GM18519 (cell line): ENCODE measurements at regions not wholly inside any gene's neighbourhood (a gene's known extent, or its start where the extent isn't known, plus 50 kb on each side); places are given as distances from the start of the nearest gene placed in this dataset.

Experiments used
- ATAC-seq: cut with Tn5 transposase; IDR thresholded peaks from one replicate; pipeline ENCODE4 v1.9.1; 2021; ENCODE audit warnings: mild to moderate bottlenecking, moderate library complexity; ENCODE audit not compliant: unreplicated experiment, low FRiP score

GRCh38 chr5:155480731-155481131 is 467.2 kb downstream of the KIF4B start:
- no peak for ATAC-seq

GRCh38 chr5:155481182-155481581 is 467.6 kb downstream of the KIF4B start:
- ATAC-seq: no peak

DNA sequence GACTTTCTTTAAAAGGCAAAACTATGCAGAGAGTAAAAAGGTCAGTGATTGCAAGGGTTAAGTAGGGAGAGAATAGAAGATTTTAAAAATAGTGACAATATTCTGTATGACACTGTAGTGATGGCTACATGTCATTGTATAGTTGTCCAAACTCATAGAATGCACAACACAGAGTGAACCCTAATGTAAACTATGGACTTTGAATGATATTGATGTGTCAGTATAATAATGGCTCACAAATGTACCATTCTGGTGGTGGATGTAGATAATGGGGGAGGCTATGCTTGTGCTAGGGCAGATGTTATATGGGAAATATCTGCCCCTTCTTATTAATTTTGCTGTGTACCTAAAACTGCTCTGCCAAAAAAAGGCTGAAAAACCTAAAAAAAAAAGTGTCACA is 468.9 kb downstream of the KIF4B start:
- no peak for ATAC-seq

DNA sequence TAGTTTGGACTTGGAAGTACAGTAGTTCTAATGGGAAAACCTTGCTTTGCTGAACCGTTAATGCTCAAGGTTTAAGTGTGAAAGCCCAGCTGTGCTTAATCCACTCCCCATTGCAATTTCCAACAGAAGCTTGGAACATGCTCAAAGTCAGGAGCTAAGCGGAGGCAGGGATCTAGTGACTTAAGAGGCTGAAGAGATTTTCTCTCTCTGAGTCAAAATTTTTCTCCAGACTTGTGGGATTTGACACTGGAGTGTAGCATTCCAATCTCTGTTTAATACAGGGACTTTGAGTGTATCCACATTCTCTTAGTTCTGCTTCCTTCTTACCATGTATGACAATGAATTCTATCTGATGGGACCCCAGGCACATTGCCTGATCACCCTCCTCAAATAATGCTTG is 471.8 kb downstream of the KIF4B start:
- no peak for ATAC-seq

DNA sequence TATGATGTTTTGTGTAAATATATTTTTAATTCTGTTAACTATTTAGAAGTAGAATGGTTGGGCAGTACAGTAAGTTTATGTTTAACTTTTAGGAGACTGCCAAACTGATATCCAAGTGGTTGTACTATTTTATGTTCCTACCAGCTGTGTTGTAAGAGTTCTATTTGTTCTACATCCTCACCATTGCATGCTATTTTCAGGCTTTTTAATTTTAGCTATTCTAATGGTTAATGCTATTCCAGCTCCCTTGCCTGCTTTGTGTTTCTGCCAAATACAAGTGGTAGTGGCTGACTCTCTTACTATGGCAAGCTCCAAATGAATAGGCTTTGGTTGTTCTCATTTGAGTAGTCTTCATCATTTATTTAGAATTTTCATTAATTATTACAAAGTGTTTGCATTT is 476.4 kb downstream of the KIF4B start:
- ATAC-seq: no peak

DNA sequence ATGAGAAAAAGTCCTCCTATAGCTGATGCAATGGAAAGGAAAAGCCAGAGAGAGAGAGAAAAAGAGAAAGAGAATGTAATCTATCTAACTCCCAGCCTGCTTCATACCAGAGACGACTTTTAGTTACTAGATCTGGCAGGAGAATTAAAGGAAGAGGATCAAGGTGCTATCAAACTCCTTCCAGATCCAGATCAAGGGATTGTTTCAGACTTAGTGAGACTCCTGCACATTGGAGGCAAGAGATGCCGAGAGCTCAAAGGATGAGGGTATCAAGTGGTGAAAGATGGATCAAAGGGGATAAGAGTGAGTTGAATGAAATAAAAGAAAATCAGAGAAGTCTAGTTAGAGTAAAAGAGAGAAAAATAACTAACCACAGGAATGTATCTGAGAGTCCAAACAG is 478.6 kb downstream of the KIF4B start:
- ATAC-seq: no peak

DNA sequence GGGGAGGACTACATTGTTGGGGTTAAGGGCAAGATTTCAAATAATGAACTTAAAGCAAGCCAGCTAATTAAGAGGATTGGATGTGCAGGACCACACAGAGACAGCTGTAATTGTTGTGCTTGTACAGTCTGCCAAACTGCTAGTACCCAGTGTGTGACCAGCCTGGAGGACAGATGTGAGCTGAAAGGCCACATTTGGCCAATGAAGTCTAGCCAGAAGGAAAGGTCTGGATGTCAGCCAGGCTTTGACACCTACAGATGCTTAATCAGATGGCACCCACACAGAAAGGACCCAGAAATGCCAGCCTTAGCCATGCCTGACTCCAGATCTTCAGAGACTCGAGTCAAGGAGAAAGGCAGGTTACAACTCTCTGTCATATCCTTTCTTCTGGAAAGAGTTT is 491.1 kb downstream of the KIF4B start:
- ATAC-seq: no peak

GRCh38 chr5:155507363-155507762 is 493.8 kb downstream of the KIF4B start:
- ATAC-seq: no peak

DNA sequence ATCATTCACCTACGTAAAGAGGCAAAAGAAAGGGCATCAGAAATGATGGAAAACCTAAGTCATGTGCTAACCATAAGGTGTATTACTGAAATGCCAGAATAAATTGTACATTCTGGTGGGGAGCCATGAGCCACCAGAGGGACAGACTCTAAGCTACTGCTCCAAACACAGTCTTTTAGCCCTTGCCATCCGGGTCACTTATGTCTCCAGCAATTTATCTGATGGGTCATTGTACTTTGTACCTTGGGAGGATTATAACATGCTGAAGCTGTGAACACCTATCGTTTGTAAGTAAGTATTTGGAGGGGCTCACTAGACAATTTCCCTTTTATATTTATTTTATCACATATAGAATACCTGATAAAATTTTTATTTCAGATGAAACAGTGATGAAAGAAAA is 495.1 kb downstream of the KIF4B start:
- no peak for ATAC-seq

DNA sequence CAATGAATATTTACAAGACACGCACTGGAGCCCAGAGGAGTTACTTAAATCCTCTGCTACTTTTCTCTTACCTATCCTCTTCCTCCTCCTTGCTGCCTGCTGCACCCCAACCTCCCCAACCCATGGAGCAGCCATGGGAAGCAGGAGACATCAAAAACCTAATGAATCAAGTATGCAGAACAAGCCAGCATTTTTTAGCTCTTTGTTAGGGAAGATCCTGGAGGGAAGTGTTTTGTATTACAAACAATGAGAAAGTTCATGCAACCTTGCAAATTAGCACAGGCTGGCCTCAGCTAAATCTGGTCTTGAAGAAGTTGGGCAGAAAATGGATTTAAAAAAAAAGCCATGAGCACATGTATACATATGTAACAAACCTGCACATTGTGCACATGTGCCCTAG is 498.8 kb downstream of the KIF4B start:
- ATAC-seq: no peak

DNA sequence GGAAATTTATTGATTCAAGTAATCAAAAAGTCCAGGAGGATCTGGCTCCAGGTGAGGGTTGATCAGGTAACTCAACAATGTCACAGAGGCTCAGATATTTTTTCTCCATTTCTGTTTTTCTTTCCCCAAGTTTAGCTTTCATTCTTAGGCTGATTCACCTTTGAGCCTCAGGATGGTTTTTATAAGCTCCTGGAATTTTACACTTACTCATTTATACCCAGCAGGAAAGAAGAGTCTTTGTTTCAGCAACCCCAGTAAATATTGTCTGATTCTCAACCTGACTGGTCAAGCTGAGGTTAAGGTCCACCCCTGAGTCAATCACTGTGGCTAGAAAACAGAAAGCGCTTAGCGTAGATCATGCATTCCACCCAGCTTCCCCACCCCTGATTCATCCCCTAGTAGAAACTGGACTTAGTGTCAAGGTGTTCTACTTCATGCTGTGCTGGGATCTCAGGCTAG is 500.6 kb downstream of the KIF4B start:
- no peak for ATAC-seq

DNA sequence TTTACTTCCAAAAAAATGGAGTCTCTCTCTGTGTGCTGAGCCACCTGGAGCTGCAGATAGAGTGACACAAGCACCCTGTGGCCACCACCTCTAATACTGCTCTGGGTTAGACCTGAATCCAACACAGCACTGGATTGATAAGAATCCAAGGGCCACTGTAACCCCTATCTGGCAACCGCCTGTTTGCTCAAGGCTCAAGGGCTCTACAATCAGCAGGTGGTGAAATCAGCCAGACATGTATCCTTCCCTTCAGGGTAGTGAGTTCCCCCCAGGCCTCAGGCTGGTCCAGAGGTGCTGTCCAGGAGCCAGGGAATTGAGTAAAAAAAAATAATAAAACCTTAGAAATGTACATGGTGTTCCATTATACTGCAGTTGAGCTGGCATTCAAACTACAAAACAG is 509.0 kb downstream of the KIF4B start:
- ATAC-seq: no peak

DNA sequence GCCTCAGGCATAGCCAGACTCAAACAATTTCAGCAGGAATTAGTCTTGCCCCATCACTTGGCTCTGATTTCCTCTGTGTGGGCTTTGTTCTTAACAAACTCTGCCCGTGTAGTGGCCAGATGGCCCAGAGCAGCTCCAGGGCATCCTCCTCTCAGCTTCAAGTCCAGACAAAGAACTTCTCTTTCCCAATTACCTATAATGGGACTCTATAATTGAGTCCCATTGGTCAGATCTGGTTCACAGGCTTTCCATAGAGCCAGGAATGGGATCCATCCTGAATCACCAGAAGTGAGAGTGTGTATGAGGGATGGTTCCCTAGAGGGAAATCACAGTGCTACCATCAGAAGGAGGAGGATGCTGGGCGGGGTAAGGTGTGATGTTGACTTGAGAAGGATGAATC is 515.8 kb downstream of the KIF4B start:
- no peak for ATAC-seq

DNA sequence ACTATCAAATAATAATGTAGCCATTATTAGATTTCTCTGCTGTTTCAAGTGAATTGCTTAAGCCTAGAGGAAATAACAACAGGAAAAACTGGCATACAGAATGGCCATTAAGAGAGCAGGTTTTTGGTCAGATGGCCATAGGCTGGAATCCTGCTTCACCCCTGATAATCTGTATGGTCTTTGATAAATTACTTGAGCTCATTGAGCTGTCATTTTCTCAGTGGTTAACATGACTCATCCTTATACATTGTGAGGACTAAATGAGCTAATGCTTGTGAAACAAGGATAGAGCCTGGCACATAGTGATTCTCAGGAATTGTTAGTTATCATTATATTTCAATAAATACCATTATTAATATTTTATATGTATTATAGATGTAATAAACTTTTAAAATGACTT is 516.5 kb downstream of the KIF4B start:
- ATAC-seq: no peak

DNA sequence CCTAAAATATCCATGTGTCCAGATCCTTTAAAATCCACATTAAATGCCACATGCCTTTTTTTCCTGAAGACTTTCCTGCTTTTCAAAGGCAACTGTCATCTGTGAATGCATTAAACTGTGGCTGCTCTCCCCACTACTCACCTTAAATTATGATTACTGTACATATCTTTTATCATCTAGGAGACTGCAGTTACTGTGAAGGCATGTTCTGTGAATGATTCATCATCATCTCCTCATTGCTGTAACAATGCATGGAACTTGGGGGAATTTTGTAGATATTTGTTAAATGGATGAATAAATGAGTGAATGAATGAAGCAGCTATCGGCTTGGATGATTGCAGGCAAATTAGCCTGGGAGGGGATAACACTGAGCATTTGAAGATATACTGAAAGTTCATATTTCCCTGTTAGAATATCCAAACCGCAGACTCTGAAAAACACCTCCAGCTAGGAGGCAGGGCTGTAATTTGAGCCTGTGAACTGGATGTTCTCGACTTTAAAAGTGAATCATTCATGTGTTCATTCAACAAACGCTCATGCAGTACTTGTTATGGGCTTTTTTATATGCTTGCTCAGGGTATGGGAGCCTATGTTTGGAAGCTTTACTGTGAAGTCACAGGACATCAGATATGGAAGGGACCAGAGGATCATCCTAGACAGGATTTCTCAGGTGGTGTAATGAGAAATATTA is 519.2 kb downstream of the KIF4B start:
- no peak for ATAC-seq

DNA sequence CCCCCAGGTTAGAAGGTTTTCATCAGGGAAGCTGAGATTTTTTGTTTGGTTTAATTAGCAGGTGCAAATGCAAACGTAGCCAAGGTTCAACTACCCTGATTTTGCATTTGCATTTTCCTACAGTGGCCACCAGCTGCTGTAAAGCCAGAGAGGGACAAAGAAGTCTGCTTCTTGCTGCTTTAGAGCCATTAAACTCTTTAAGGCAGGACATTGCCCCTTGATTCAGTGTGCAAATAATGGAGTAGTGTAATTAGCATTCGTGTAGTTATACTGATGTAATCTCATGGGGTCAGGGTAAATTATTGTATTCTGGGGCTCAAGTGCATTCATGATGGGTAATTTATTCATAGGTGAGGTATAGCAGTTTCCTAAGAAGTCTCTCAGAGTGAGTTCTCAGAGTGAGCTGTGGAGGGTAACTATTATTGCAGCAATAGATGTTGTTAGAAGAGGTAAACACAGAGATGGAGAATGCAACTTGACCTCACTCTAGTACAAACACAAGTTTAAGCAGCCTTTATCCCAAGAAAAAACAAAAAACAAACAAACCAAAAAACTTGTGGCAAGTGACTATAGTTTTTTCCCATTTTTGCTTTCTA is 526.5 kb downstream of the KIF4B start:
- ATAC-seq: no peak

- no peak for ATAC-seq
Observed at GRCh38 chr5:155546075-155546474, 532.5 kb downstream of the KIF4B start.

GRCh38 chr5:155554500-155554899 is 540.9 kb downstream of the KIF4B start:
- no peak for ATAC-seq

DNA sequence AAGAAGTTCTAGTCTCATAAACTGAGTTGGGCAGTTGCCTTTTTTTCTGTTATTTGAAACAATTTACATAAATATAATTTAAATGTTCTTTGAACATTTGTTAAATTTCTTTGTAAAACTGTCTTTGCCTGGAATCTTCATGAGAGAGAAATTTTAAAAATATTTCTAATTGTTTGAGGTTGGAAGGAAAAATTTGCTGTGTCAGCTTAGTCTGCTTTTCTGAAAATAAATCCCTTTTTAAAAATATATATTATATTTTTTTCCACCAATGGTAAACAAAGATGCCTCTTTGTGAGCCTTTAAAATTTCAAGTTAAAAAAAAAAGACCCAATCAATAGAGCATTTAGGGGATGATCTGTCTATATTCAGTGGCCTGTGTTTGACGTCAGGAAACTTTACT is 542.7 kb downstream of the KIF4B start:
- no peak for ATAC-seq

DNA sequence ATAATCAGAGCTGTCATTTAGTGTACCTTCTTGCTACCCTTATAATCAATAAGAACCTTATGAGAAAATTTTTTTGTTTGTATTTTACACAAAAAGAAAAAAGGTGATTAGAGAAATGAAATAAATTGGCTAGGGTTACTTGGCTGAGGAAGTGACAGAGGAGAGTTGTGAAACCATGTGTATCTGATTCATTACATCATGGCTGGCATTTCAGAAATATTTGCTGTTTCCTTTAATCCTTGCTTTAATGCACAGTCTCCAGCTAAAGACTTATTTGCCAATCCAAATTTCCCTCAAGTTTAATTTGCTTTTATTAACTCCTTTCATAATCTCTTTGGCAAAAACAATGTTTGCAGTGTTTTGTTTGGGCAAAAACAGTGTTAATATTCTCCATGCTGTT is 543.1 kb downstream of the KIF4B start:
- no peak for ATAC-seq

DNA sequence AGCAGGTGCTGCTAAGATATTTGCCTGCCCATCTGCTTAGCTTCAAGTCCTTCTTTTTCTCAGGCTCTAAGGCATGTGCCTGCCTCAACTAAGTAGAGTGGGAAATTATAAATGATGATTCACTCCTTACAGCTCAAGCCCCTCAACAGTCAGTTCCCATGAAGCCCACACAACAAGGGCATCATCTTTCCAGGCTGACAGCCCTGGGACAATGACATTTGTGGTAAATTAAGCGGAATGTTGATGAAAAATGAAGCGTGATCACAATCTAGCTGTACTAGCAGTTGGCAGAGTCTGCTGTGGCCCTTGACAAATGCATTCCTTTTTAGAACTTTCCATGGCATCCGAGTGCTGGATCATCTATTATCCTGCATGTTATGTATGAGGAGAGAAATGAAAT is 548.6 kb downstream of the KIF4B start:
- no peak for ATAC-seq

DNA sequence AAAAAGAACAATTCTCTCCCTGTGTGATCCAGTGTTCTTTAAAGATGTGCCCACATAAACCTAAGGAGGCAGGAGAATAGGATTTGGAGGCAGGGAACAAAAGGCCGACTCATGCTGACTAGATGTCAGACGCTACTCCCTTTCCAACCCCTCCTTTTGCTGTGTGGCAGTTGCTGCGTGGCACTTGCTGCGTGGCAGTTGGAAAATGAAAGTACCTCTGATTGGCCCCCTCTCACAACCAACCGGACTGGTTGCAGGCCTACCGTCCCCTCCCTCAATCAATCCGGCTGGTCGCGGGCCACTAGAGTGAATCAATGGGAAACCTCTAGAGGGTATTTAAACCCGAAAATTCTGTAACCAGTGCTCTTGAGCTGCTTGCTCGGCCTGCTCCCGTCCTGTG is 551.0 kb downstream of the KIF4B start:
- no peak for ATAC-seq

DNA sequence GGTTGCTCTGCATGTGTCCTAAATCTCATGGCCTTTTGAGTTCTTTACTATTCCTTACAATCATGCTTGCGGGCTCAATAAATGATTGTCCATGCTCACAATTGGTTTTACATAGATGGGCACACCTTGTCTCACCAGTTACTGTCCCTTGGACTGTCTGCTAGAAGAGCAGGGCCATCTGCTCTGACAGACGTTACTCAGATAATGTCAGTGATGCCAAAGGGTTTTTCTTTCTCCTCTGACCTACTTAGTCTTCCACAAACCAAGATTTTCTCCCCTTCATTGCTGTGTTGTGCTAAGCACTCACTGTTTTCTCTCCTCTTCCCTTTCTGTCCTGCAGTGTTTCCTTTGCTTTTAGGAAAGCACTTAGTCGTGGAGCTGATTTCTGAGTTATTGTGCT is 562.3 kb downstream of the KIF4B start:
- ATAC-seq: no peak
